NCI-H1417 treated with DMSO at 0.1 percent for 48 hours (cell line): ENCODE measurements at regions not wholly inside any gene's neighbourhood (a gene's known extent, or its start where the extent isn't known, plus 50 kb on each side); places are given as distances from the start of the nearest gene placed in this dataset.
"Not testable (repeated sequence)": the region's sequence is repeated elsewhere in the genome, so short reads cannot be mapped to it uniquely, and the experiment has no call there.

ENCODE experiments used
- DNase-seq: peaks from one replicate; lab custom pipeline; 2025; lab: John Stamatoyannopoulos, UW

- no peak for DNase-seq
Measured at GRCh38 chrX:43375136-43375535, 281.0 kb upstream of the MAOA start.

GRCh38 chrX:43380704-43381103 is 275.4 kb upstream of the MAOA start:
- no peak for DNase-seq

GRCh38 chrX:43386875-43387274 is 269.2 kb upstream of the MAOA start:
- DNase-seq: no peak

GRCh38 chrX:43405191-43405590 is 250.9 kb upstream of the MAOA start:
- DNase-seq: no peak

- no peak for DNase-seq
Measured at GRCh38 chrX:43423876-43424275, 232.2 kb upstream of the MAOA start.

- no peak for DNase-seq
Measured at GRCh38 chrX:43436517-43436916, 219.6 kb upstream of the MAOA start.

- DNase-seq: no peak
Measured at GRCh38 chrX:43446752-43447151, 209.3 kb upstream of the MAOA start.

- DNase-seq: no peak
Measured at GRCh38 chrX:43448688-43449087, 207.4 kb upstream of the MAOA start.

GRCh38 chrX:43450355-43450754 is 205.7 kb upstream of the MAOA start:
- no peak for DNase-seq

- not testable (repeated sequence) for DNase-seq
Measured at GRCh38 chrX:43451976-43452686, 204.0 kb upstream of the MAOA start.

- no peak for DNase-seq
Measured at GRCh38 chrX:43456063-43456462, 200.0 kb upstream of the MAOA start.

- no peak for DNase-seq
Measured at GRCh38 chrX:43456906-43457305, 199.2 kb upstream of the MAOA start.

- DNase-seq: no peak
Measured at GRCh38 chrX:43467608-43468234, 188.4 kb upstream of the MAOA start.

- DNase-seq: no peak
Measured at GRCh38 chrX:43469391-43470054, 186.6 kb upstream of the MAOA start.

- DNase-seq: no peak
Measured at GRCh38 chrX:43474321-43474720, 181.8 kb upstream of the MAOA start.

GRCh38 chrX:43479070-43479469 is 177.0 kb upstream of the MAOA start:
- DNase-seq: no peak

- DNase-seq: no peak
Measured at GRCh38 chrX:43479850-43480249, 176.2 kb upstream of the MAOA start.

GRCh38 chrX:43481576-43481975 is 174.5 kb upstream of the MAOA start:
- no peak for DNase-seq

- no peak for DNase-seq
Measured at GRCh38 chrX:43493756-43494155, 162.3 kb upstream of the MAOA start.

GRCh38 chrX:43500246-43500645 is 155.9 kb upstream of the MAOA start:
- no peak for DNase-seq

GRCh38 chrX:43500996-43501694 is 155.0 kb upstream of the MAOA start:
- no peak for DNase-seq

GRCh38 chrX:43504394-43504793 is 151.7 kb upstream of the MAOA start:
- DNase-seq: no peak

- no peak for DNase-seq
Measured at GRCh38 chrX:43505769-43506168, 150.3 kb upstream of the MAOA start.
